Immature natural killer cell (primary cell): ENCODE measurements at regions not wholly inside any gene's neighbourhood (a gene's known extent, or its start where the extent isn't known, plus 50 kb on each side); places are given as distances from the start of the nearest gene placed in this dataset.

Source experiments
- DNase-seq, 3 donors: peaks; one replicate each; pipeline ENCODE4 v3.0.0; 2022; ENCODE audit warnings: mixed read lengths in 1 of 3
- H3K27ac Mint-ChIP-seq, 6 donors: one replicate each; pipeline ENCODE4 v1.8.0; 2020; ENCODE audit warnings: mixed read lengths in 6 of 6, mild to moderate bottlenecking in 5 of 6, inconsistent platforms in 4 of 6, moderate library complexity in 3 of 6
- H3K27me3 Mint-ChIP-seq, 3 donors: one replicate each; pipeline ENCODE4 v1.8.0; 2020 to 2021; ENCODE audit warnings: low read depth in 3 of 3, mild to moderate bottlenecking in 3 of 3, mixed read lengths in 3 of 3, moderate library complexity in 3 of 3, inconsistent platforms in 1 of 3
- H3K36me3 Mint-ChIP-seq, 3 donors: one replicate each; pipeline ENCODE4 v1.8.0; 2020; ENCODE audit warnings: mixed read lengths in 3 of 3, inconsistent platforms in 2 of 3, mild to moderate bottlenecking in 2 of 3
- H3K4me1 Mint-ChIP-seq, 2 donors: one replicate each; pipeline ENCODE4 v1.8.0; 2020; ENCODE audit warnings: inconsistent platforms in 2 of 2, mild to moderate bottlenecking in 2 of 2, mixed read lengths in 2 of 2, moderate library complexity in 1 of 2
- H3K4me3 Mint-ChIP-seq, 5 donors: one replicate each; pipeline ENCODE4 v1.8.0; 2020; ENCODE audit warnings: mild to moderate bottlenecking in 5 of 5, mixed read lengths in 5 of 5, inconsistent platforms in 3 of 5, moderate library complexity in 3 of 5
- H3K9me3 Mint-ChIP-seq, 6 donors: one replicate each; pipeline ENCODE4 v1.8.0; 2020; ENCODE audit warnings: mild to moderate bottlenecking in 6 of 6, mixed read lengths in 6 of 6, inconsistent platforms in 4 of 6, moderate library complexity in 3 of 6

GRCh38 chr7:26468625-26469024, 177.0 kb downstream of the SNX10 start:
- H3K27ac Mint-ChIP-seq = no peak overlapping the region
- H3K9me3 Mint-ChIP-seq = no peaks in the 10 kb centered on the region
- H3K4me3 Mint-ChIP-seq = no peak overlapping the region
- peaks cover 0 to 4% (median 3%) of the 10 kb centered on the region in 3 donors for H3K27me3 Mint-ChIP-seq
- H3K4me1 Mint-ChIP-seq = no peaks in the 10 kb centered on the region
- H3K36me3 Mint-ChIP-seq = no peaks in the 10 kb centered on the region
- DNase-seq = no peak

- Mint-ChIP-seq H3K36me3 (no peaks in the 10 kb centered on the region), H3K4me3 (no peak overlapping the region), H3K27me3 (peaks cover 0 to 5% (median 3%) of the 10 kb centered on the region in 3 donors), H3K4me1 (no peaks in the 10 kb centered on the region), H3K9me3 (no peaks in the 10 kb centered on the region), H3K27ac (no peak overlapping the region)
- DNase-seq = no peak
Observed at GRCh38 chr7:26469188-26469587, 177.5 kb downstream of the SNX10 start.

GRCh38 chr7:26470691-26471090, 179.0 kb downstream of the SNX10 start:
- H3K4me3 Mint-ChIP-seq = no peak overlapping the region
- no peak for DNase-seq
- no peaks in the 10 kb centered on the region for H3K36me3 Mint-ChIP-seq
- H3K9me3 Mint-ChIP-seq = no peaks in the 10 kb centered on the region
- H3K27ac Mint-ChIP-seq = no peak overlapping the region
- H3K27me3 Mint-ChIP-seq = peaks cover 0 to 5% (median 3%) of the 10 kb centered on the region in 3 donors
- no peaks in the 10 kb centered on the region for H3K4me1 Mint-ChIP-seq

- H3K36me3 Mint-ChIP-seq = no peaks in the 10 kb centered on the region
- H3K4me3 Mint-ChIP-seq = no peak overlapping the region
- H3K4me1 Mint-ChIP-seq = no peaks in the 10 kb centered on the region
- no peak overlapping the region for H3K27ac Mint-ChIP-seq
- H3K9me3 Mint-ChIP-seq = no peaks in the 10 kb centered on the region
- H3K27me3 Mint-ChIP-seq = peaks cover 0 to 6% (median 3%) of the 10 kb centered on the region in 3 donors
- DNase-seq = no peak
Observed at GRCh38 chr7:26471306-26472075, 179.8 kb downstream of the SNX10 start.

GRCh38 chr7:26472971-26473370, 181.3 kb downstream of the SNX10 start:
- no peaks in the 10 kb centered on the region for H3K36me3 Mint-ChIP-seq
- no peak for DNase-seq
- H3K9me3 Mint-ChIP-seq = no peaks in the 10 kb centered on the region
- no peak overlapping the region for H3K27ac Mint-ChIP-seq
- H3K27me3 Mint-ChIP-seq = peaks cover 0 to 10% (median 3%) of the 10 kb centered on the region in 3 donors
- H3K4me1 Mint-ChIP-seq = no peaks in the 10 kb centered on the region
- no peak overlapping the region for H3K4me3 Mint-ChIP-seq

- Mint-ChIP-seq H3K4me1 (no peaks in the 10 kb centered on the region), H3K27ac (no peak overlapping the region), H3K4me3 (no peak overlapping the region), H3K36me3 (no peaks in the 10 kb centered on the region), H3K9me3 (no peaks in the 10 kb centered on the region), H3K27me3 (peaks cover 0 to 10% (median 3%) of the 10 kb centered on the region in 3 donors)
- DNase-seq = no peak
Observed at GRCh38 chr7:26476271-26476670, 184.6 kb downstream of the SNX10 start.

- Mint-ChIP-seq H3K9me3 (no peaks in the 10 kb centered on the region), H3K4me1 (no peaks in the 10 kb centered on the region), H3K27ac (no peak overlapping the region), H3K36me3 (no peaks in the 10 kb centered on the region), H3K4me3 (no peak overlapping the region), H3K27me3 (peaks cover 1 to 5% (median 3%) of the 10 kb centered on the region in 3 donors)
- no peak for DNase-seq
Observed at GRCh38 chr7:26477381-26477990, 185.8 kb downstream of the SNX10 start.

GRCh38 chr7:26478550-26478949, 186.9 kb downstream of the SNX10 start:
- H3K4me1 Mint-ChIP-seq = no peaks in the 10 kb centered on the region

GRCh38 chr7:26479581-26479980, 187.9 kb downstream of the SNX10 start:
- peaks cover 1 to 4% (median 3%) of the 10 kb centered on the region in 3 donors for H3K27me3 Mint-ChIP-seq
- no peak for DNase-seq
- no peaks in the 10 kb centered on the region for H3K4me1 Mint-ChIP-seq
- H3K4me3 Mint-ChIP-seq = no peak overlapping the region
- H3K27ac Mint-ChIP-seq = no peak overlapping the region
- no peaks in the 10 kb centered on the region for H3K36me3 Mint-ChIP-seq
- no peaks in the 10 kb centered on the region for H3K9me3 Mint-ChIP-seq

More at GRCh38 chr7:26478550-26478949, 186.9 kb downstream of the SNX10 start:
- no peaks in the 10 kb centered on the region for H3K36me3 Mint-ChIP-seq
- H3K27ac Mint-ChIP-seq = no peak overlapping the region
- peaks cover 1 to 5% (median 3%) of the 10 kb centered on the region in 3 donors for H3K27me3 Mint-ChIP-seq
- no peak overlapping the region for H3K4me3 Mint-ChIP-seq
- DNase-seq = no peak
- no peaks in the 10 kb centered on the region for H3K9me3 Mint-ChIP-seq

- Mint-ChIP-seq H3K4me3 (no peak overlapping the region), H3K36me3 (no peaks in the 10 kb centered on the region), H3K4me1 (no peaks in the 10 kb centered on the region), H3K27ac (no peak overlapping the region), H3K27me3 (peaks cover 1 to 4% (median 3%) of the 10 kb centered on the region in 3 donors), H3K9me3 (no peaks in the 10 kb centered on the region)
- DNase-seq = no peak
Observed at GRCh38 chr7:26480156-26480555, 188.5 kb downstream of the SNX10 start.

- no peaks in the 10 kb centered on the region for H3K9me3 Mint-ChIP-seq
Observed at GRCh38 chr7:26482927-26483326, 191.3 kb downstream of the SNX10 start.

GRCh38 chr7:26483843-26484242, 192.2 kb downstream of the SNX10 start:
- H3K36me3 Mint-ChIP-seq = no peaks in the 10 kb centered on the region
- H3K27me3 Mint-ChIP-seq = peaks cover 1 to 5% (median 4%) of the 10 kb centered on the region in 3 donors
- no peak for DNase-seq
- H3K9me3 Mint-ChIP-seq = no peaks in the 10 kb centered on the region
- H3K4me3 Mint-ChIP-seq = no peak overlapping the region
- no peak overlapping the region for H3K27ac Mint-ChIP-seq
- H3K4me1 Mint-ChIP-seq = no peaks in the 10 kb centered on the region

More at GRCh38 chr7:26482927-26483326, 191.3 kb downstream of the SNX10 start:
- peaks cover 0 to 3% (median 1%) of the 10 kb centered on the region in 3 donors for H3K27me3 Mint-ChIP-seq
- no peak overlapping the region for H3K4me3 Mint-ChIP-seq
- no peaks in the 10 kb centered on the region for H3K4me1 Mint-ChIP-seq
- no peaks in the 10 kb centered on the region for H3K36me3 Mint-ChIP-seq
- H3K27ac Mint-ChIP-seq = no peak overlapping the region
- no peak for DNase-seq

- H3K9me3 Mint-ChIP-seq = no peaks in the 10 kb centered on the region
- H3K4me1 Mint-ChIP-seq = no peaks in the 10 kb centered on the region
- H3K27ac Mint-ChIP-seq = no peak overlapping the region
- H3K36me3 Mint-ChIP-seq = no peaks in the 10 kb centered on the region
- no peak for DNase-seq
- peaks cover 2 to 5% (median 4%) of the 10 kb centered on the region in 3 donors for H3K27me3 Mint-ChIP-seq
- no peak overlapping the region for H3K4me3 Mint-ChIP-seq
Observed at GRCh38 chr7:26485367-26485934, 193.8 kb downstream of the SNX10 start.

- no peak for DNase-seq
- Mint-ChIP-seq H3K4me3 (no peak overlapping the region), H3K36me3 (no peaks in the 10 kb centered on the region), H3K9me3 (no peaks in the 10 kb centered on the region), H3K27ac (no peak overlapping the region), H3K4me1 (no peaks in the 10 kb centered on the region), H3K27me3 (peaks cover 2 to 4% (median 2%) of the 10 kb centered on the region in 3 donors)
Observed at GRCh38 chr7:26486153-26486552, 194.5 kb downstream of the SNX10 start.
